ENCODE measurements at regions not wholly inside any gene's neighbourhood (a gene's known extent, or its start where the extent isn't known, plus 50 kb on each side); places are given as distances from the start of the nearest gene placed in this dataset.
"Not testable (repeated sequence)": the region's sequence is repeated elsewhere in the genome, so short reads cannot be mapped to it uniquely, and the experiment has no call there.

- DNase-seq = no peak
These were observed 674.2 kb upstream of the VRK2 start for GRCh38 chr2:57372237-57372984.

GRCh38 chr2:57373530-57373929 is 673.1 kb upstream of the VRK2 start:
- DNase-seq = no peak

- DNase-seq = no peak
These were observed 669.6 kb upstream of the VRK2 start for GRCh38 chr2:57376985-57377384.

- no peak for DNase-seq
These were observed 660.3 kb upstream of the VRK2 start for GRCh38 chr2:57386305-57386704.

GRCh38 chr2:57396355-57397098 is 650.1 kb upstream of the VRK2 start:
- DNase-seq = no peak

GRCh38 chr2:57397550-57398360 is 648.9 kb upstream of the VRK2 start:
- no peak for DNase-seq

GRCh38 chr2:57399057-57399456 is 647.5 kb upstream of the VRK2 start:
- no peak for DNase-seq

GRCh38 chr2:57402096-57402495 is 644.5 kb upstream of the VRK2 start:
- no peak for DNase-seq

- no peak for DNase-seq
These were observed 643.9 kb upstream of the VRK2 start for GRCh38 chr2:57402755-57403154.

- no peak for DNase-seq
These were observed 638.8 kb upstream of the VRK2 start for GRCh38 chr2:57407772-57408201.

GRCh38 chr2:57408587-57408986 is 638.0 kb upstream of the VRK2 start:
- no peak for DNase-seq

GRCh38 chr2:57417007-57417406 is 629.6 kb upstream of the VRK2 start:
- DNase-seq = no peak

GRCh38 chr2:57418859-57419346 is 627.7 kb upstream of the VRK2 start:
- DNase-seq = not testable (repeated sequence)

GRCh38 chr2:57429831-57430230 is 616.8 kb upstream of the VRK2 start:
- DNase-seq = no peak

- no peak for DNase-seq
These were observed 614.1 kb upstream of the VRK2 start for GRCh38 chr2:57432528-57432927.

- DNase-seq = no peak
These were observed 612.2 kb upstream of the VRK2 start for GRCh38 chr2:57434441-57434840.

GRCh38 chr2:57434972-57435371 is 611.6 kb upstream of the VRK2 start:
- DNase-seq = no peak

- DNase-seq = no peak
These were observed 609.5 kb upstream of the VRK2 start for GRCh38 chr2:57437077-57437476.

GRCh38 chr2:57440437-57440836 is 606.2 kb upstream of the VRK2 start:
- no peak for DNase-seq

GRCh38 chr2:57443086-57443485 is 603.5 kb upstream of the VRK2 start:
- no peak for DNase-seq

GRCh38 chr2:57443973-57444521 is 602.6 kb upstream of the VRK2 start:
- no peak for DNase-seq

GRCh38 chr2:57444752-57445430 is 601.7 kb upstream of the VRK2 start:
- DNase-seq = no peak
